D721Med (cell line): ENCODE measurements at regions not wholly inside any gene's neighbourhood (a gene's known extent, or its start where the extent isn't known, plus 50 kb on each side); places are given as distances from the start of the nearest gene placed in this dataset.
"Not testable (repeated sequence)": the region's sequence is repeated elsewhere in the genome, so short reads cannot be mapped to it uniquely, and the experiment has no call there.

Experiments
- DNase-seq: peaks from one replicate; pipeline ENCODE4 v3.0.0; 2011; ENCODE audit warnings: low spot score; ENCODE audit not compliant: insufficient read length
- FAIRE-seq: peaks from 2 replicates; lab custom pipeline; 2011; peaks lifted over from hg19 to GRCh38; lab: Jason Lieb, UNC
- TF ChIP-seq, protein P1 (sequence below): IDR thresholded peaks from 2 replicates; pipeline ENCODE4 v1.5.1; 2012; ENCODE audit warnings: mild to moderate bottlenecking, control low read depth; ENCODE audit not compliant: insufficient read depth; ENCODE audit errors: missing control alignments

DNA sequence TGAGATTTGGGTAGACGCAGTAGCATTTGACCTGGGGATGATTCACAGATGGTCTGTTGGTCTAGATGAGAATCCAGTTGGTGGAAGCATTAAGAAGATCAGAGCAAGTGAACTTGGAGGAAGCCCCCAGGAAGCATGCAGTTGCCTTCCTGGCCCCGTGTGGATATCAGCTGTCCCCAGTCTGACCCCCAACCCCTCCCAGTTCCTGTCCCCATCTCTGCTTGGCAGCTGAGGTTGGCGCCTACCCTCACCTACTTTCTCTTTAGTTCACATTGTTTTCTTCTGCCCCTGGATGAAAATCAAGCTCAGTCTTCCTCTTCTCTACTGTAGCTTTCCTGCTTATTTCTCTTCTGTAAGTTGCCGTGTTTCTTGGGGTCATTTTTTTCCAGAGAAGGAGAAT is 227.9 kb downstream of the GATA3 start:
- FAIRE-seq = no peak
- TF ChIP-seq, protein P1, sequence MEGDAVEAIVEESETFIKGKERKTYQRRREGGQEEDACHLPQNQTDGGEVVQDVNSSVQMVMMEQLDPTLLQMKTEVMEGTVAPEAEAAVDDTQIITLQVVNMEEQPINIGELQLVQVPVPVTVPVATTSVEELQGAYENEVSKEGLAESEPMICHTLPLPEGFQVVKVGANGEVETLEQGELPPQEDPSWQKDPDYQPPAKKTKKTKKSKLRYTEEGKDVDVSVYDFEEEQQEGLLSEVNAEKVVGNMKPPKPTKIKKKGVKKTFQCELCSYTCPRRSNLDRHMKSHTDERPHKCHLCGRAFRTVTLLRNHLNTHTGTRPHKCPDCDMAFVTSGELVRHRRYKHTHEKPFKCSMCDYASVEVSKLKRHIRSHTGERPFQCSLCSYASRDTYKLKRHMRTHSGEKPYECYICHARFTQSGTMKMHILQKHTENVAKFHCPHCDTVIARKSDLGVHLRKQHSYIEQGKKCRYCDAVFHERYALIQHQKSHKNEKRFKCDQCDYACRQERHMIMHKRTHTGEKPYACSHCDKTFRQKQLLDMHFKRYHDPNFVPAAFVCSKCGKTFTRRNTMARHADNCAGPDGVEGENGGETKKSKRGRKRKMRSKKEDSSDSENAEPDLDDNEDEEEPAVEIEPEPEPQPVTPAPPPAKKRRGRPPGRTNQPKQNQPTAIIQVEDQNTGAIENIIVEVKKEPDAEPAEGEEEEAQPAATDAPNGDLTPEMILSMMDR = no peak
- no peak for DNase-seq

DNA sequence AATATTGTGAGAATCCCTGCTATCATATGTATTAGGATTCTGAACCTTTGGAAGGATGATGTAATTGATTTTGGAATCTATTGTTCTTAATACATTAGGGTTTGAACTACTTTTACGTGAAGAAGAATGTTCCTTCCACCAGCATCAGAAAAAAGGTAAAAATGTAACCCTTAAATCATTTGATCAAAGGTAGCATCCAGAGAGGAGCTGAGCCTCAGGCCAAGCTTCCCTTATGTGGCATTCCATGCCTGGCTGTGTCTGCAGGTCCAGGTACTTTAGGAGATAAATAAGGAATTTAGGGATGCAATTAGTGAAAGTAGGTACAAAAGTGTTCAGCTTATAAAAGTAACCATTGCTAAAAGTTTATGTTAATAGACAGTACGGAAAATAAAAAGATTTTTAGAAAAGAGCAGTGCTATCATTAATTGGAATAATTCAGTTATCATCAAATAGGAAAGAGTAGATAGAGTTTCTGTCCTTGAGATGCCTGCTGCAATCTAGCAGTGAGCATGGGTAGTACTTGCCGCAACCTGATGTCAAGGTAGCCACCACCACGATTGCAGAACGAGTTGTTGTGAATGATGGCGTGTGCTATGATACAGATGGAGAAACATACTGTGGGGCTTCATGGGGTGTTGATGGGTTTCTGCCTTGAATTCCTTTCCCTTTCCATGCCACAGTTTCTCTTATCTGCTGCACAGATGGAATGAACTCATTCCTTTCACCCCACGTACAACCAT is 228.8 kb downstream of the GATA3 start:
- TF ChIP-seq, protein P1 = no peak
- FAIRE-seq (no peak), DNase-seq (no peak)

DNA sequence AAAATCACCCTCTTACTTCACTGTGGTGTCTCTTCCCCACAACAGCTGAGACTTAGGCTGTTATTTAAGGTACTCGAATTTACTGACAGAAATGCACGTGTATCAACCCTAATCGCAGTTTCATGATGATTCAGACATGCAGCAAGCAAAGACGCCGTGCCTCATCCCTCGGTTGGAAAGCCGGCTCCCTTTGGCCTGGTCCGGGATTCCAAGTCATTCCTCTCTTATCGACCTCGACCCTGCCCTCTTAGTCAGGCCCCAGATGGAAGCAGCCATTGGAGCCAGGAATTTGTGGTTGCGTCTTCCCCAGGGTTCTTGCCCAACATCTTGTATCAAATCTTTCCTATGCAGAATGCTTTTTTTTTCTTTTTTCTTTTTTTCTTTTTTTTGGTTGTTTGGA is 229.5 kb downstream of the GATA3 start:
- FAIRE-seq = no peak
- no peak for DNase-seq

DNA sequence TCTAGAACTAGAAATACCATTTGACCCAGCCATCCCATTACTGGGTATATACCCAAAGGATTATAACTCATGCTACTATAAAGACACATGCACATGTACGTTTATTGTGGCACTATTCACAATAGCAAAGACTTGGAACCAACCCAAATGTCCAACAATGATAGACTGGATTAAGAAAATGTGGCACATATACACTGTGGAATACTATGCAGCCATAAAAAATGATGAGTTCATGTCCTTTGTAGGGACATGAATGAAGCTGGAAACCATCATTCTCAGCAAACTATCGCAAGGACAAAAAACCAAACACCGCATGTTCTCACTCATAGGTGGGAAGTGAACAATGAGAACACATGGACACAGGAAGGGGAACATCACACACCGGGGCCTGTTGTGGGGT is 231.5 kb downstream of the GATA3 start:
- FAIRE-seq = not testable (repeated sequence)

More for the DNA sequence above, 229.5 kb downstream of the GATA3 start:
- TF ChIP-seq, protein P1 = no peak

DNA sequence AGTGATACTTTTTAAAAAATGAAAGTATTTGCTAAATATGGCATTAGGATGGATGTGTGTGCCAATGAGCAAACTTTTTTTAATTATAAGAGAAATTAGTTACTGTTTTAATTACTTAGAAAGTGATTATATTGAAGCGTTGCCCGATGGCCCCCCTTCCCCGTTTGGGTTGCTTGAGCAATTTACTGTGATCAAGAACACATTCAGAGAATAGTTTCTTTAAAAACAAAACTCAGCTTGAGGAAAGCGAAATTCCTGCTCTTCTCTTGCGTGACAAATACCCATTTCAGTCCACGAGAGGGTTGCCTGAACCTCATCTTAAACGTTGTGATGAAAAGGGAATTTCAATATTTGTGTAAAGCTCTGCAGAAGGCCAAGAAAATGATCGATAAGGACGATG is 234.1 kb downstream of the GATA3 start:
- no peak for DNase-seq
- TF ChIP-seq, protein P1 = no peak
- no peak for FAIRE-seq

More for the DNA sequence above, 231.5 kb downstream of the GATA3 start:
- DNase-seq = not testable (repeated sequence)

DNA sequence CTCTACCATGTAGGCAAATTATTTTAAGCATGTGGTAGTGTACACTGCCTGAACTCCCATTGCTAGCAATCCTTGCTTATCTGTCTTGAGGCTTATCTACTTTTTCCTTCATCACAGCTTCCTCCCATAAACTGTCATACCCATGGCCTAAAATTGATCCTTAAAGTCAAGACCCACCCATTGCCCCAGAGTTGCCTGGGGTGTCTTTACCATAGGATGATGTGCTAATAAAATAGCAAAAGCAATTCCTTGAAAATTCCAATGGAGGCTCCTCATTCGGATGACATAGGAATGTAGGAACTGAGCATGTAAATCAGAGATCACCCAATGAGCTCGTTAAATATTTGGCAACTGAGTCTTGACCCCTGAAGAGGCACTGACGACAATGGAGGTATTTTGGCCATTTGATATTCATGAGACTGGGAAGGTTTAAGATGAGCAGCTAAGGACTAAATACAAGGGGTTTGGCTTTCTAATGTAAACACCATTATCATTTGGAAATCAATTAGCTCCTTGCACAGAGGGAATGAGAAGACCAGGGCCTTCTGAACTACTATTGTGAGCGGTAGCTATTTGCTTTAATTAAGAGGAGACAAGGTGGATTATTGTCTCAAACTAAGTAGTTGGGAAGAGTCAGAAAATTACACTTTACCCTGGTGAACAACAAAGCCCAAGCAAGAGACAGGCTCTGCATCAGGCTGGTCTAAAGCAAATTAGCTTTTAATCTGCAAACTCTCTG is 234.9 kb downstream of the GATA3 start:
- no peak for DNase-seq
- FAIRE-seq = no peak
- TF ChIP-seq, protein P1 = no peak

DNA sequence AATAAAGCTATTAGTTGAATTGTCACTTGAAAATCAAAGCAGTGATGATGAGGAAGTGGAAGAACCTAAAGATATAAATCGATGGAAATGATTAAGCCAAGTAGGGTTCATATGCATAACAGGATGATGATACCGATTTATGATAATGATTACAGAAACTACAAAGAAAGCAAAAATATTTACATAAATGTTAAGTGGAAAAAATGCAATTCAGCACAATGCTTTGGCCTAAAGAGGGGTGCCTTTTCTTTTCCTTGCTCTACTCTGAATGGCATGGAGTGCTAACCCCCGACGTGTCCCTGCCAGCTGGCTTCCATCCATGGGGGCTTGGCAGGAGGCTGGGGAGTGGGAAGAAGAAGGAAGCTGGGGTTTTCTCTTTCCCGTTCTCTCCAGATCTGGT is 240.3 kb downstream of the GATA3 start:
- TF ChIP-seq, protein P1 = no peak
- no peak for DNase-seq
- FAIRE-seq = no peak
